PC-9 (cell line): ENCODE measurements at regions not wholly inside any gene's neighbourhood (a gene's known extent, or its start where the extent isn't known, plus 50 kb on each side); places are given as distances from the start of the nearest gene placed in this dataset.

Source experiments
- EZH2 ChIP-seq: fragments of 200-600 bp; sonication (generic); IDR thresholded peaks from 2 replicates; pipeline ENCODE4 v1.8.0; 2017; ENCODE audit warnings: antibody characterized with exemption, low read depth
- TF ChIP-seq, protein P1 (sequence below): fragments of 200-600 bp; sonication (generic); conservative IDR thresholded peaks from 2 replicates; pipeline ENCODE4 v1.6.1; 2017; ENCODE audit warnings: mixed run types, antibody characterized with exemption, mild to moderate bottlenecking, moderate library complexity

GRCh38 chr14:83331513-83331912 lies 1797.9 kb upstream of the SEL1L start:
- TF ChIP-seq, protein P1, sequence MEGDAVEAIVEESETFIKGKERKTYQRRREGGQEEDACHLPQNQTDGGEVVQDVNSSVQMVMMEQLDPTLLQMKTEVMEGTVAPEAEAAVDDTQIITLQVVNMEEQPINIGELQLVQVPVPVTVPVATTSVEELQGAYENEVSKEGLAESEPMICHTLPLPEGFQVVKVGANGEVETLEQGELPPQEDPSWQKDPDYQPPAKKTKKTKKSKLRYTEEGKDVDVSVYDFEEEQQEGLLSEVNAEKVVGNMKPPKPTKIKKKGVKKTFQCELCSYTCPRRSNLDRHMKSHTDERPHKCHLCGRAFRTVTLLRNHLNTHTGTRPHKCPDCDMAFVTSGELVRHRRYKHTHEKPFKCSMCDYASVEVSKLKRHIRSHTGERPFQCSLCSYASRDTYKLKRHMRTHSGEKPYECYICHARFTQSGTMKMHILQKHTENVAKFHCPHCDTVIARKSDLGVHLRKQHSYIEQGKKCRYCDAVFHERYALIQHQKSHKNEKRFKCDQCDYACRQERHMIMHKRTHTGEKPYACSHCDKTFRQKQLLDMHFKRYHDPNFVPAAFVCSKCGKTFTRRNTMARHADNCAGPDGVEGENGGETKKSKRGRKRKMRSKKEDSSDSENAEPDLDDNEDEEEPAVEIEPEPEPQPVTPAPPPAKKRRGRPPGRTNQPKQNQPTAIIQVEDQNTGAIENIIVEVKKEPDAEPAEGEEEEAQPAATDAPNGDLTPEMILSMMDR, result no peak
- TF ChIP-seq EZH2, result no peak
